Activated CD4-positive, alpha-beta memory T cell treated with anti-CD3 and anti-CD28 coated beads for 36 hours (primary cell): ENCODE measurements at regions not wholly inside any gene's neighbourhood (a gene's known extent, or its start where the extent isn't known, plus 50 kb on each side); places are given as distances from the start of the nearest gene placed in this dataset.

Experiments used
- CTCF ChIA-PET: fragments of 350-600 bp; sonication (Branson Sonifier 250); formaldehyde crosslinking; loops from one replicate; lab custom pipeline; 2021; ENCODE audit warnings: antibody characterized with exemption, inconsistent platforms; lab: Charles Lee
- POLR2A ChIA-PET: fragments of 350-600 bp; sonication (Branson Sonifier 250); formaldehyde crosslinking; loops from one replicate; lab custom pipeline; 2021; ENCODE audit warnings: antibody characterized with exemption; lab: Charles Lee
- DNase-seq: peaks from one replicate; pipeline ENCODE4 v3.0.0-alpha.2; 2020
- H3K27ac Mint-ChIP-seq: one replicate; pipeline ENCODE4 v1.8.0; 2021; ENCODE audit warnings: mixed read lengths
- H3K27me3 Mint-ChIP-seq: one replicate; pipeline ENCODE4 v1.8.0; 2021; ENCODE audit warnings: mixed read lengths
- H3K36me3 Mint-ChIP-seq: one replicate; pipeline ENCODE4 v1.8.0; 2021; ENCODE audit warnings: mixed read lengths
- H3K4me1 Mint-ChIP-seq: one replicate; pipeline ENCODE4 v1.8.0; 2021; ENCODE audit warnings: low read depth, mixed read lengths
- H3K4me3 Mint-ChIP-seq: one replicate; pipeline ENCODE4 v1.8.0; 2021; ENCODE audit warnings: mild to moderate bottlenecking, mixed read lengths
- H3K9me3 Mint-ChIP-seq: one replicate; pipeline ENCODE4 v1.8.0; 2021; ENCODE audit warnings: mixed read lengths
- intact Hi-C: fragments of 100-400 bp; cut with micrococcal nuclease; formaldehyde crosslinking; loops from one replicate; pipeline ENCODE4 v1.15.1; 2023

- CTCF ChIA-PET = no interaction called here
- DNase-seq = no peak
- peaks cover 6% of the 10 kb centered on the region for H3K9me3 Mint-ChIP-seq
- H3K27me3 Mint-ChIP-seq = no peaks in the 10 kb centered on the region
- POLR2A ChIA-PET = no interaction called here
- intact Hi-C loops = no loop called here
- no peak overlapping the region for H3K27ac Mint-ChIP-seq
- no peak overlapping the region for H3K4me3 Mint-ChIP-seq
- no peaks in the 10 kb centered on the region for H3K4me1 Mint-ChIP-seq
- H3K36me3 Mint-ChIP-seq = no peaks in the 10 kb centered on the region
Measured at GRCh38 chr18:41378598-41378997, 576.4 kb upstream of the PIK3C3 start.

GRCh38 chr18:41373612-41374011 is 581.4 kb upstream of the PIK3C3 start:
- Mint-ChIP-seq H3K27ac (no peak overlapping the region), H3K4me3 (no peak overlapping the region), H3K27me3 (no peaks in the 10 kb centered on the region), H3K4me1 (no peaks in the 10 kb centered on the region), H3K9me3 (peaks cover 3% of the 10 kb centered on the region), H3K36me3 (no peaks in the 10 kb centered on the region)
- POLR2A ChIA-PET = no interaction called here
- CTCF ChIA-PET = no interaction called here
- intact Hi-C loops = no loop called here
- DNase-seq = no peak

- H3K9me3 Mint-ChIP-seq = peaks cover 8% of the 10 kb centered on the region
- DNase-seq = no peak
- H3K27ac Mint-ChIP-seq = no peak overlapping the region
- CTCF ChIA-PET = no interaction called here
- no peaks in the 10 kb centered on the region for H3K4me1 Mint-ChIP-seq
- no peaks in the 10 kb centered on the region for H3K27me3 Mint-ChIP-seq
- no peak overlapping the region for H3K4me3 Mint-ChIP-seq
- POLR2A ChIA-PET = no interaction called here
- H3K36me3 Mint-ChIP-seq = no peaks in the 10 kb centered on the region
- intact Hi-C loops = no loop called here
Measured at GRCh38 chr18:41372046-41372665, 582.9 kb upstream of the PIK3C3 start.

GRCh38 chr18:41371156-41372045 is 583.6 kb upstream of the PIK3C3 start:
- H3K27ac Mint-ChIP-seq = no peak overlapping the region
- H3K9me3 Mint-ChIP-seq = peaks cover 8% of the 10 kb centered on the region
- H3K36me3 Mint-ChIP-seq = no peaks in the 10 kb centered on the region
- no peak overlapping the region for H3K4me3 Mint-ChIP-seq
- intact Hi-C loops = no loop called here
- H3K27me3 Mint-ChIP-seq = no peaks in the 10 kb centered on the region
- no peaks in the 10 kb centered on the region for H3K4me1 Mint-ChIP-seq
- no peak for DNase-seq
- CTCF ChIA-PET = no interaction called here
- POLR2A ChIA-PET = no interaction called here

- CTCF ChIA-PET = no interaction called here
- no peaks in the 10 kb centered on the region for H3K36me3 Mint-ChIP-seq
Measured at GRCh38 chr18:41370740-41371139, 584.3 kb upstream of the PIK3C3 start.

GRCh38 chr18:41357708-41358107 is 597.3 kb upstream of the PIK3C3 start:
- DNase-seq = no peak
- Mint-ChIP-seq H3K27me3 (no peaks in the 10 kb centered on the region), H3K4me3 (no peak overlapping the region), H3K27ac (no peak overlapping the region), H3K36me3 (no peaks in the 10 kb centered on the region), H3K4me1 (no peaks in the 10 kb centered on the region), H3K9me3 (peaks cover 31% of the 10 kb centered on the region)
- POLR2A ChIA-PET = no interaction called here
- intact Hi-C loops = no loop called here
- CTCF ChIA-PET = no interaction called here

More at GRCh38 chr18:41370740-41371139, 584.3 kb upstream of the PIK3C3 start:
- H3K27ac Mint-ChIP-seq = no peak overlapping the region
- no peaks in the 10 kb centered on the region for H3K4me1 Mint-ChIP-seq
- H3K4me3 Mint-ChIP-seq = no peak overlapping the region
- POLR2A ChIA-PET = no interaction called here
- H3K27me3 Mint-ChIP-seq = no peaks in the 10 kb centered on the region
- DNase-seq = no peak
- intact Hi-C loops = no loop called here
- peaks cover 8% of the 10 kb centered on the region for H3K9me3 Mint-ChIP-seq

GRCh38 chr18:41353777-41354528 is 601.1 kb upstream of the PIK3C3 start:
- H3K27me3 Mint-ChIP-seq = no peaks in the 10 kb centered on the region
- POLR2A ChIA-PET = no interaction called here
- CTCF ChIA-PET = no interaction called here
- H3K36me3 Mint-ChIP-seq = no peaks in the 10 kb centered on the region
- no peak overlapping the region for H3K27ac Mint-ChIP-seq
- peaks cover 22% of the 10 kb centered on the region for H3K9me3 Mint-ChIP-seq
- no peaks in the 10 kb centered on the region for H3K4me1 Mint-ChIP-seq
- intact Hi-C loops = no loop called here
- DNase-seq = no peak
- no peak overlapping the region for H3K4me3 Mint-ChIP-seq

GRCh38 chr18:41351430-41351829 is 603.6 kb upstream of the PIK3C3 start:
- ChIA-PET POLR2A (no interaction called here), CTCF (no interaction called here)
- Mint-ChIP-seq H3K36me3 (no peaks in the 10 kb centered on the region), H3K4me3 (no peak overlapping the region), H3K27ac (no peak overlapping the region), H3K4me1 (no peaks in the 10 kb centered on the region), H3K27me3 (no peaks in the 10 kb centered on the region), H3K9me3 (peaks cover 10% of the 10 kb centered on the region)
- no peak for DNase-seq
- intact Hi-C loops = no loop called here

GRCh38 chr18:41347057-41347456 is 608.0 kb upstream of the PIK3C3 start:
- Mint-ChIP-seq H3K4me1 (no peaks in the 10 kb centered on the region), H3K4me3 (no peak overlapping the region), H3K9me3 (peaks cover 9% of the 10 kb centered on the region), H3K27ac (no peak overlapping the region), H3K36me3 (no peaks in the 10 kb centered on the region), H3K27me3 (no peaks in the 10 kb centered on the region)
- POLR2A ChIA-PET = no interaction called here
- intact Hi-C loops = no loop called here
- CTCF ChIA-PET = no interaction called here
- no peak for DNase-seq

- no peak overlapping the region for H3K27ac Mint-ChIP-seq
- ChIA-PET POLR2A (no interaction called here), CTCF (no interaction called here)
- intact Hi-C loops = no loop called here
- H3K27me3 Mint-ChIP-seq = no peaks in the 10 kb centered on the region
- no peak for DNase-seq
- H3K36me3 Mint-ChIP-seq = no peaks in the 10 kb centered on the region
- no peaks in the 10 kb centered on the region for H3K4me1 Mint-ChIP-seq
- H3K4me3 Mint-ChIP-seq = no peak overlapping the region
- peaks cover 13% of the 10 kb centered on the region for H3K9me3 Mint-ChIP-seq
Measured at GRCh38 chr18:41343808-41344207, 611.2 kb upstream of the PIK3C3 start.

- Mint-ChIP-seq H3K36me3 (no peaks in the 10 kb centered on the region), H3K27me3 (no peaks in the 10 kb centered on the region), H3K4me1 (no peaks in the 10 kb centered on the region), H3K27ac (no peak overlapping the region), H3K4me3 (no peak overlapping the region), H3K9me3 (peaks cover 11% of the 10 kb centered on the region)
- ChIA-PET CTCF (no interaction called here), POLR2A (no interaction called here)
- intact Hi-C loops = no loop called here
- DNase-seq = no peak
Measured at GRCh38 chr18:41338341-41338740, 616.7 kb upstream of the PIK3C3 start.

GRCh38 chr18:41331661-41332060 is 623.4 kb upstream of the PIK3C3 start:
- intact Hi-C loops = no loop called here
- H3K27me3 Mint-ChIP-seq = no peaks in the 10 kb centered on the region
- ChIA-PET CTCF (no interaction called here), POLR2A (no interaction called here)
- H3K9me3 Mint-ChIP-seq = peaks cover 25% of the 10 kb centered on the region
- H3K27ac Mint-ChIP-seq = no peak overlapping the region
- DNase-seq = no peak
- H3K4me3 Mint-ChIP-seq = no peak overlapping the region
- H3K36me3 Mint-ChIP-seq = no peaks in the 10 kb centered on the region
- H3K4me1 Mint-ChIP-seq = no peaks in the 10 kb centered on the region
